GM21825 (cell line): ENCODE measurements at regions not wholly inside any gene's neighbourhood (a gene's known extent, or its start where the extent isn't known, plus 50 kb on each side); places are given as distances from the start of the nearest gene placed in this dataset.

Experiments used
- ATAC-seq: cut with Tn5 transposase; IDR thresholded peaks from one replicate; pipeline ENCODE4 v1.9.1; 2021; ENCODE audit warnings: mild to moderate bottlenecking, moderate library complexity; ENCODE audit not compliant: unreplicated experiment

DNA sequence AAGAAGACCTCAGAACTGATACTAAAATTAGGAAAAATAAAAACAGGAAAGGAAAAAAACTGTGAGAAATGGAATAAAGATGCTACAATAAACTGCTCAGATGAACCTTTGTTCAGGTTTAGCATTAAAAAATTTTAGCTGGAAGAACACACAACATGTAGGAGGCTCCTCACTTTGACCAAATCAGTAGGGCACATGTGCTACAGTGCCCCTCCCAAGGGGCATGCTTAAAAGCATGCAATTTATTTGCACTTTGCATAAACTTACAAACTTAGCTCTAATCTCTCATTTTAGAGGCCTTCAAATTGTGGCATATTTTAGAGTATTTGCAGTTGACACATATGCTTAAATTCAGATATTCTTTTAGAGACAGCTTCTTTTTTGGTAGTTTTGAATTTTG lies 570.2 kb downstream of the UTRN start:
- no peak for ATAC-seq

DNA sequence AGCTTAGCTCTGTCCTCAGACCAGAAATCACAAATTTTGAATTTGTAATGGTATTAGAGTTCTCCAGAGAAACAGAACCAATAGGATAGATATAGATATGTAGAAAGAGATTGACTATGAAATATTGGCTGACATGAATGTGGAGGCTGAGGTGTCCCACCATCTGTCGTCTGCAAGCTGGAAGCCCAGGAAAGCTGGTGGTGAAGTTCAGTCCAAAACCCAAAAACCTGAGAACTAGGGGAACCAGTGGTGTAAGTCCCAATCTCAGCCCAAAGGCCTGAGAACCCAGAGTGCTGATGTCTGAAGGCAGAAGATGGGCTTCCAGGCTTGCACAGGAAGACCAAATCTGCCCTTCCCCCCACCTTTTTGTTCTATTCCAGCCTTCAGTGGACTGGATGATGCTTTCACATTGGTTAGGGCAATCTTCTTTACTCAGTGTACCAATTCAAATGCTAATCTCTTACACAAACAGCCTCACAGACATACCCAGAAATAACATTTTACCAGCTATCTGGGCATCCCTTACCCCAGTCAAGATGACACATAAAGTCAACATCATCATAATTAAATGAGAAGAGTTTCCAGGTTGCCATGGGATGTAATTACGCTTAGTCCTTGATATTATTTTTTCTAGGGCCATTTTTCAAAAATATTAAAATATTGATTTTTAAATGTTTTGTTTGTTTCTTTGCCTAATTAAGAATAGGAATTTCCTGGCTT lies 570.8 kb downstream of the UTRN start:
- no peak for ATAC-seq

DNA sequence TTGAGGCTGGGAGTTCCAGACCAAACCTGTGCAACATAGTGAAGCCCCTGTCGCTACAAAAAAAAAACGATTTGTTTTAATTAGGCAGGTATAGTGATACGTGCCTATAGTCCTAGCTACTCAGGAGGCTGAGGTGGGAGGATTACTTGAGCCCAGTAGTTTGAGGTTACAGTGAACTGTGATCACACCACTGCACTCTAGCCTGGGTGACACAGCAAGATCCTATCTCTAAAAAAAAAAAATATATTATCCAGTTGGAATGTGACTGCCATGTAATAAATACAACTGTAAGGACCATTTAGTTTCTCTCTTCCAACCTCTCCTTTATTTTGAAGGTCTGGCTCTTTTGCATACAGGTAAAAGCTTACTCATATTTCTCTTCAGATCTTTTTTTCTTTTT lies 571.5 kb downstream of the UTRN start:
- ATAC-seq, result no peak

DNA sequence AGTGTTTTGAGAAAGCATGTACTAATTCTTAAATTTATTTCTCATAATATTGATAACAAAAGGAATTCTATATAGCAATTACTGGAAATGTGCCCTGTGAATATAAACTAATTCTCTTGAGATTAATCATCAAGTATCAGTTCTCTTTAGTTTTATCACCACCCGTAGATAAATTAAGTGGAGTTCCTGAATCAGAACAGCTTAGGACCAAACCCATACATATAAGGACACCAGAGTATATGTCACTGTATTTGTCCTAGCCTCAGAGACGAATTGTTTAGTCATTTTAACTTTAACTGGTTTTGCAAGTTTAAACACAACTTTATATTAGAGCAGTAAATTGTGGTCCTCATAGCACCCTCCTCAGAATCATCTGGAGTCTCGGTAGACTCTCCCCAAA lies 572.0 kb downstream of the UTRN start:
- no peak for ATAC-seq

DNA sequence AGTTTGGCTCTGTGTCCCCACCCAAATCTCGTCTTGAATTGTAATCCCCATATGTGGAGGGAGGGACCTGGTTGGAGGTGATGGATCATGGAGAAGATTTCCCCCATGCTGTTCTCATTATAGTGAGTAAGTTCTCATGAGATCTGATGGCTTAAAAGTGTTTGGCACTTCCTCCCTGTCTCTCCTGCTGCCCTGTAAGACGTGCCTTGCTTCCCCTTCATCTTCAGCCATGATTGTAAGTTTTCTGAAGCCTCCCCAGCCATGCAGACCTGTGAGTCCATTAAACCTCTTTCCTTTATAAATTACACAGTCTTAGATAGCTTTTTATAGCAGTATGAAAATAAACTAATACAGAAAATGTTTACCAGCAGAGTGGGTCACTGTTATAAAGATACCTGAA lies 577.6 kb downstream of the UTRN start:
- no peak for ATAC-seq

DNA sequence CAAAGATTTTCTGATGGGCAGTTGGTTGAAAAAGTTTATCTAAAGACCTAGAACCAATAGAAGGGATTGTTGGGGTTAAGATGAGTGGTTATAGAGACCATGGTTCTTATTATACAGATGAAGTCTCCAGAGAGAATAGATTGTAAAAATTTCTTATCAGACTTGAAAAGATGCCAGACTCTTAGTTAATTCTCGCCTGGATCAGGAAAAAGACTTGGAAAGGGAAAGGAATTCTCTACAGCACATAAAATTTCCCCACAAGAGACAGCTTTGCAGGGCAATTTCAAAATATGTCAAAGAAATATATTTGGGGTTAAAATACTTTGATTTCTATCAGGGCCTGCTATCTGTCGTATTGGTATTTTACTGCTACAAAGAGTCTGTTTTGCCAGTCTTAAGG lies 582.6 kb downstream of the UTRN start:
- ATAC-seq, result no peak

DNA sequence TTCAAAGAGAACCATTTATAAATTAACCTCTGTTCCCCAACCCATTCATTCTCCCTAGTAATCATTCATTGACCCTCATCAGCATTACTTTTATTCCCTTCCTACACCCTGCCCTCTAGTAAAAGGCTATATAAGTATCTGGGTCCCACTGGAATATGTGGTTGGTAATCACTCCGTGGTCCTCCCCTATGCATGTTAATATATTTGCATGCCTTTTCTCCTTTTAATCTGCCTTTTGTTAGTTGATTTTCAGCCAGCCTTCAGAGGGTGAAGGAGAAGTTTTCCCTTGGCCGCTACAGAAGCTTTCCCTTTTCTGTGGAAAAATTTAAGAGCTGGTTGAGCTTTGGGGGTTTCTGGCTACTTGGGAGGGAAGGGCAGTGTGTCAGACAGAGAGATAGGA lies 585.6 kb downstream of the UTRN start:
- no peak for ATAC-seq

DNA sequence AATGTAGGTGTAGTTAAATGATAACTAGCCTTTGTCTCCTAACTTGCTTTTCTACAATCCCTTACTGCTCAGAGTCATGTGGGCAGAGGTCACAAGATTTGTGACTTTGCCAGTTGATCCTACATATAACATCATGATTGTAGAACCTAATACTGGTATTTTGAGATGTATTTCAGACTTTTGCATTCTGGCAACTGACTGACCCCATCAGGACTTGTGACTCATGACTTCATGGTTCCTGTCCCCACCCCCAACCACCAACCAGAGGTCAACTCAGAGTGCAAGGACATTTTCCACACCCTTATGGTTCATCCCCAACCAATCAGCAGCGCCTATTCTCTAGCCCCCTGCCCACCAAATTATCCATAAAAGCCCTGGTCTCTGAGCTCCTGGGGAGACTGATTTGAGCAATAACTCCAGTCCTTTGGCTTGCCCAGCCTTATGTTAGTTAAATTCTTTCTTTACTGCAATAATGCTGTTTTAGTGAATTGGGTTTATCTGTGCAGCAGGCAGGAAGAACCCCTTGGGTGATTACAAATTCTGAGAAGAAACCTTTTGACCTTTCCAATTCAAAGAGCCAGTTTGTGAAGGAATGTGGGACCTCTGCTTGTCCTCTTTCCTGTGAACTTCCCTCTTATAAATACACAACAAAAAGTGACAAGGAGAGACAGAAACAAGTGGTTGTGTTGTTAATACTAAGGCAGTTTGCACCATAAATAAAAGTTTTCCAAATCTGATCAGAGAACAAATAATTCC lies 588.7 kb downstream of the UTRN start:
- no peak for ATAC-seq

DNA sequence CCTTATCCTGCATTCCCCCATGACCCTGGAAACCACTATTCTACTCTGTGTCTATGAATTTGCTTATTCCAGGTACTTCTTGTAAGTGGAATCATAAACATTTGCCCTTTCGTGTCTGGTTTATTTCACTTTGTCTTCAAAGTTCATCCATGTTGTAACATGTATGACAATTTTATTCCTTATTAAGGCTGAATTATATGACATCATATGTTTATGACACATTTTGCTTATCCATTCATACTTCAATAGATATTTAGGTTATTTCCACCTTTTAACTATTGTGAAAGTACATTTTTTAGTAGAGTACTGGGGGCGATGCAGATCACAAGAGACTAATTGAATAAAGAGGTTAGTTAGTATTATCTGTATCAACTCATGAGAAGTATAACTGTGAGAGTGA lies 591.6 kb downstream of the UTRN start:
- no peak for ATAC-seq

DNA sequence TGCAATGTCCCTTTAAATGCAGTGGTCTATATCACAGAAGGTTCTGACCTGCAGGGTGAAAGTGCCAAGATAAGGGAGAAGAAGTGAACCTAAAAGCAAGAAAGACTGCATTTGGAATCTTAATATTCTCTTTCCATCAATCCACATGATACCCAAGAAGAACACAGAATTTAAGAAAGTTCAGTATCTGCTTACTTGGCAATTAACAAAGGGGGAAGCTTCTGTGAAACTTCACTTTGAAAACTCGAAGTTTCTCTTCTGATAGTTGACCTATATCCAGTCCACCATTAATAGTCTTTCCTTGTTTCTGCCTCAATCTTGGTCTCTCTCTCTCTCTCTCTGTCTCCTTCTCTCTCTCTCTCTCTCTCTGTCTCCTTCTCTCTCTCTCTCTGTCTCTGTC lies 592.0 kb downstream of the UTRN start:
- ATAC-seq, result no peak

DNA sequence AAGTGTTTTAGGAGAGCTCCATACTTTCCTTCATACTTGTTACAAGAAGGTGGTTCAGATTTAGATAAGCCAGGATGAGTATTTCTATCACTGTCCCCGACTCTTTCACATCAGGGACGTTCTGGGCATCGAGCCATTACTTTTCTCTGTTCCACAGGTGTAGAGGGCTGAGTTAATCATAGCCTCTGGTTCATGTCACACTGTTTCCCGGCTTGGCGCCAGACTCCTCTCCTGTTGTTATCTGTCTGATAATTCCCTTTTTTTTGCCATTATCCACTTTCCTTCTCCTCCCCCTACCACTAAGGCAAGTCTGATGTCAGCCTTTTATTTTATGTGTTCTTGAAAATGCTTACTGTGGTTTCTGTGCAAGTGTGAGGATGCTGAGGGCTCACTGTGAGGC lies 593.4 kb downstream of the UTRN start:
- no peak for ATAC-seq

DNA sequence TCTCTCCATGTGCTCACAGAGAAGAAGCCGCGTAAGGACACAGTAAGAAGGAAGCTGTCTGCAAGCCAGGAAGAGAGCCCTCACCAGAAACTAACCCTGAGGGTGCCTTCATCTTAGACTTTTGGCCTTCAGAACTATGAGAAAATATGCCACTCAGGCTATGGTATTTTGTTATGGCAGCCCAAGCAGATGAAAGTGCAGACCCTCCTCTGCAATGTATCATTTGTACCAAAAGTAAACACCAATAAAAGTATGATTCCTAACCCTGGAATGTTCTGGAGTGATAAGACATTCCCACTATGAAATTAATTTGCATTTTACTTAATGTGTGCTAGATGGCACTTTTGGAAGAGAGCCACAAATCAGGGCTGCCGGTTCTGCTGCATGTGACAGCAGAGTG lies 594.3 kb downstream of the UTRN start:
- ATAC-seq, result no peak

DNA sequence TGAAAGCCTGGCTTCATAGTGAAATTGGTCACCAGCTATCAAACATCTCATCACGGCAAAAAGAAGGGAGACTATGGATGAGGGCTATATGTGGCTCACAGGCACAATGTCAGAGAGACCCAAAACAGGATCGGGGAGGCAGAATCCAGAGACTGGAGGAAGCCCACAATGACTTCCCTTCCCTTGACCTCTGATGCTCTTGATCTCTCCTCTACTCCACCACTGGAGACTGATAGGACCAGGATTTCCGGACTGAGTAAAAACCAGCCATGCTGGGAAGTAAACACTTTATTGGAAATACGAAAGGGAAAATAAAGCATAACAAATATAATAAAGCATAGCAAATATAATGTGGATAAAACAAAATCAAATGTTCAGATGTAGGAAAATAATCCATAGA lies 597.3 kb downstream of the UTRN start:
- ATAC-seq, result no peak

DNA sequence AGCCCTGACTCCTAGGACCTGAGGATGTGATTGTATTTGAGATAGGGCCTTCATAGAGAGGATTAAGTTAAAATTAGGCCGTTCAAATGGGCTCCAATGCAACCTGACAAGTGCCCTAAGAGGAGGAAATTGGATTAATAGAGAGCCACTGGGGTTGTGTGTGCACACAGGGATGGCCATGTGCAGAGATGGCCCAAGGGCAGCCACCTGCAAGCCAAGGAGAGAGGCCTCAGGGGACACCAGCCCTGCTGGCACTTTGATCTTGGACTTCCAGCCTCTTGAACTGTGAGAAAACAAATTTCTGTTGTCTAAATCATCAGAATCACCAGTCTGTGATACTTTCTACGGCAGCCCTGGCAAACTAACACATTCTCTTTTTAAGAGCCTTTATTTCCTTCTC lies 598.8 kb downstream of the UTRN start:
- no peak for ATAC-seq

DNA sequence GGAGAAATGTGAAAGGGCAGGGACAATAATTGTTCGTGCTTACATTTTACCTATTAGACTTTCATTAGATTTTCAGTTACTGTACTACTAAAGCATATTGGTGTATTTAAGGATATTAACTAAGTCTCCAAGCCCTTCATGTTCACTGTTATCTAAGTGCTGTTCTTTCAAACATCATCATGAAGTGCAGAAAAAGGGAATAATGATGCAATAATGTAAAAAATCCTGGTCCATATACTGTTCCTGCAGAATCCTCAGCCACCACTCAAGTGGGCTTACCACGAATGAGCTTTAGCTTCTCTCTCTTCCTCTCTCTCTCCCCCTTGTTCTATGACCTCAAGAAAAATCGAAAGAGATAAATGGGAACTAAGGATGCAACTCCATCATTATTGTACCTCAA lies 600.7 kb downstream of the UTRN start:
- no peak for ATAC-seq

DNA sequence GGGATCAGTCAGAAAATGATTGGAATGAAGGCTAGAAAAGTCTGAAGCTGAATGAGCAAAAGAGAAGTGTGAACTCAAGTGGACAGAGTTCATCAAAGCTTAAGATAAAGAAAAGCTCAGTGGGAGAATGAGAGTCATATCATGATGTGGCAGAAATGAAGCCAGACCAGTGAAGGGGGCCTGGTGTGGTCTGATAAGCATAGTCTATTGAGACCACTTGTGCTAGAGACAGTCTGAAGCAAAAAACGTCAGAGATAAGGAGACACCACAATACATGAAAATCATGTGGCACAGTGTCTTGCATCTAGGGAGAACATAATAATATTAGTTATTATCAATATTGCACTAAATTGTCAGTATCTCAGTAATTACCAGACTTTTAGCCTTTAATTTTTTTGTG lies 601.5 kb downstream of the UTRN start:
- no peak for ATAC-seq

DNA sequence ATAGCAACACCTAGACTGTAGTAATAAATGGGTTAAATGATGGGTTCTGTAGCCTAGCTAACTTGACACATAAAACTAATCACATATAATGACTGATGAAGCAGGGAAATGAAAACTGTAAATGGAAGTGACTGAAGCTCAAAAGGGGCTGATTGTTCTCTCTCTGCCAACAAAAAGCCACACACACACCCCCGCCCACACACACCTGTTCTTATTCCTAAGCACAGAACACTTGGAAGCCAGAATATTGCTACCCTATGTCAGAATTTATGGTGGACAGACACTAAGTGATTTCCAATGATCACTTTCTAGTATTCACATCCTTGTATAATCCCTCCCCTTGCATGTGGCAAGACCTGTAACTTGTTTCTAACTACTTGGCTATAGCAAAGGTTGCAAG lies 603.5 kb downstream of the UTRN start:
- no peak for ATAC-seq

DNA sequence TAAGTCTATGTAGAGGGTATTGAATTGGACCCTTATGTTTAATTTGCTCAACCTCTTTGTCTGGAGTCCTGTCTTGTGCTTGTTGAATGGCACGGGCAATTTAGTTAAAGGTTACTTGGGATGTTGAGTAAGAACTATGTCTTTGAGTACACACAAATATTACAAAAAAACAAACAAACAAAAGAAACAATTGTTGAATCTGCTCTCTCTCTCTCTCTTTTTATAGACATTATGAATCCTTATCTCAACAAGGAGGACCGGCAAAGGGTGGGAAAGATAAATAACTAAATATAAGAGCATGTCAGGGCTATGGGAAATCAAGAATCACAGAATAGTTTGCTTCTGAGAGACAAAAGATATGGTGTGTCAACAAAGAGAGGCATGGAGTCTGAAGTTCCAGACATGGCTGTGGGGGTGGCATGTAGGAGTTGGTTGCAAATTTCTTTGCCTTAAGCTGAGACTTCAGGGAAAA lies 608.6 kb downstream of the UTRN start:
- ATAC-seq, result no peak

DNA sequence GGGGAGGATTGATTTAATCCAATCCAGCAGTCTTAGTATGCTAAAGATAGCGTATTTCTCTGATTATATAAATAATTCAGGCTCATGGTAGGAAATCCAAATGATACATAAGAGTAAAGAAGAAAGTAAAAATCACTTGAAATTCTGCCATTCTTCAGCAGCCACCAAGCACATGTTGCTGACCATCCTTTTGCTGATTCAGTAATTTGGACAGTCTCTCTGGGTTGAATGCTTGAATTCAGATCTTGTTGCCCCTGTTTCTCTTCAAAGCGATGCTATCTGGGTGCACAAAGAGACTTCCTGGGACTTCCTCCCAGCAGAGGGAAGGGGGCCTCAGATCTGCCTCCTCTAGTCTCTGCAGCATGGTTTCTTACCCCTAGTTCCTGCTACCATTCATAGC lies 609.1 kb downstream of the UTRN start:
- no peak for ATAC-seq

DNA sequence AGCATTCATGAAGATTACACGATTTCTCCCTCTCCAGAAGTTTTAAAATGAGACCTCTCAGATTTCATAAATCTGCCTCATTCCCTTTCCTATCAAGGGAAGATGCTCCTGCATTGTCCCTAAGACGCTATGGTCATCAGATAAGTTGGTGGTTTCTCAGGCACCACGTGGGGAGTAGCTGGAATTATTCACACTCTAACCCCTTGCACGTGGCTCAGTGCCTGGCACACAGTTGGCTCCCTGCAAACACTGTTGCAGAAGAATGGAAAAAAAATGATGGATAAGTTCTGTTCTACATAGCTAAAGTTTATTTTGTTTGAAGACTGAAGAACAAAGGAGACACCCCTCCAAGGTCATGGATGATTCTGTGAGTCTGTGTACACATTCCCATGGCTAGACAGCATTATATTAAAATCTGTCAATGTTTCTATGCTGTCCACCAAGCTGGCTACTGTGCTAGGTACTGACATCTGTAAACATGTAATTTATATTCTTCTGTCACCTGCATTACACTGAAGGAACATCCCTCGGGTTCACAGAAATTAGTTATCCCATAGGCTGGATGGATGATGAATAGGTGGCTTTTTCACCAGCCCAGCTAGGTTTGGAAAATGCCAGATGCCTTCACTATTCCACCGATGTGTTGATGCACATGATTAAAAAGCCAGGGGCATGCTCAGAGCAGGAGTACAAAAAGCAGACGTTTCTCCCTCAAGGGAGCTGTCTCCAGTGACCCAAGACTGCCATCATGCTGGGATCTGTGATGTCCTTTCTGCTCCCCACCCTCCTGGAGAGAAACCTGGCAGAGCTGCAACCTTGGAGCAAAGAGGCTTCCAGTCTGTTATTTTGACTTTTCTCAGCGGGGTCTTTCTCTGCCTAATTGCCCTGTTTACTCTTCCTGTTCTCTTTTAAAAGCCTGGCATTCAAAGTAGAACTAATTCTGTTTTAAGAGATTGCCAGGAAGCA lies 610.5 kb downstream of the UTRN start:
- ATAC-seq, result no peak

DNA sequence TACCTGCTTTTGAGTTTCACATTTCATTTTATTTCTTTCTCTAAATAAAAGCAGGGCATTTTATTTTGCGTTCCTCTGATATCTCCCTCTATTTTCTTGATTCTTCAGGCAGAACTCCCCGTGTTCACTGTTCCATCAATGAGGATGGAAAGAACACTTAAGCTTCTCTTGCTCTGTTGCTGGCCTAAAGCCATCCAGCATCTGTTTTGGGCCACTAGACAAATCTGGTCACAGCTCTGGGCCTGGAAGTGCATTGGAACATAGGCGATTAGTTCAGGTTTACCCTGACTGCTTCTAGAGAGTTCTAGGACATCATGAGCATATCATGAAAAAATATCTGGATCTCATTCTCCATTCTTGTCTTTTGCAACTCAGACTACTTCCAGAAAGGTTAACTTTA lies 611.2 kb downstream of the UTRN start:
- ATAC-seq, result no peak

DNA sequence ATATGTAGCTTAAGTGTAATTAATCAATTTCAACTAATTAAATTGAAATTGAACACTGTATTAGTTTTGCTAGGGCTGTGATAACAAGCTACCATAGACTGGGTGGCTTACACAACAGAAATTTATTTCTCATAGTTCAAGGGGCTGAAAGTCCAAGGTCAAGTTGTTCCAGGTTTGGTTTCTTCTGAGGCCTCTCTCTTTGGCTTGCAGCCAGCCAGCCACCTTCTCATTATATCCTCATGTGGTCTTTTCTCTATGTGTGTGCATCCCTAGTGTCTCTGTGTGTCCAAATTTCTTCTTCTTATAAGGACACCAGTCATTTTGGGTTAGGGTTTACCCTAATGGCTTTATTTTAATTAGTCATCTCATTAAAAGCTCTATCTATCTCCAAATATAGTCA lies 611.7 kb downstream of the UTRN start:
- no peak for ATAC-seq
